Motor neuron (in vitro differentiated cells): ENCODE measurements at regions not wholly inside any gene's neighbourhood (a gene's known extent, or its start where the extent isn't known, plus 50 kb on each side); places are given as distances from the start of the nearest gene placed in this dataset.

Experiments used
- ATAC-seq, 8 experiments: fragments of 200-7000 bp; cut with Tn5 transposase; replicated peaks in 6 of 8; 2 replicates each; pipeline ENCODE4 v1.8.0; 2021; ENCODE audit warnings: mild to moderate bottlenecking in 8 of 8, moderate library complexity in 8 of 8
- H3K27ac ChIP-seq, 2 donors: fragments of 250-450 bp; sonication (Bioruptor Pico); 2 replicates each; pipeline ENCODE4 v1.9.0; 2021; ENCODE audit warnings: antibody characterized with exemption in 2 of 2, mild to moderate bottlenecking in 2 of 2, moderate library complexity in 1 of 2
- H3K4me1 ChIP-seq, 2 donors: fragments of 250-450 bp; sonication (Bioruptor Pico); replicated peaks in 1 of 2; 2 replicates each; pipeline ENCODE4 v1.6.1; 2021; ENCODE audit warnings: antibody characterized with exemption in 2 of 2, mild to moderate bottlenecking in 2 of 2, moderate library complexity in 1 of 2
- H3K4me3 ChIP-seq, 5 donors: fragments of 250-450 bp; sonication (Bioruptor Pico); 2 replicates each; pipeline ENCODE4 v1.9.0; 2021; ENCODE audit warnings: antibody characterized with exemption in 5 of 5, mild to moderate bottlenecking in 5 of 5, moderate library complexity in 4 of 5
- WGBS, 10 experiments: fragments of 450-650 bp; shearing (Covaris generic); methylation state at CpG; one replicate each; pipeline ENCODE4 v1.0.0; 2022; 5-methylcytosine and 5-hydroxymethylcytosine counted together
- in situ Hi-C, 9 experiments: fragments of 400-800 bp; cut with MboI; loops; one replicate each; pipeline ENCODE4 v1.15.0; 2021; ENCODE audit warnings: low sequenced_read_pairs in 9 of 9, low pct_unique_long_range_greater_than_20kb in 2 of 9; ENCODE audit not compliant: unreplicated experiment in 9 of 9

DNA sequence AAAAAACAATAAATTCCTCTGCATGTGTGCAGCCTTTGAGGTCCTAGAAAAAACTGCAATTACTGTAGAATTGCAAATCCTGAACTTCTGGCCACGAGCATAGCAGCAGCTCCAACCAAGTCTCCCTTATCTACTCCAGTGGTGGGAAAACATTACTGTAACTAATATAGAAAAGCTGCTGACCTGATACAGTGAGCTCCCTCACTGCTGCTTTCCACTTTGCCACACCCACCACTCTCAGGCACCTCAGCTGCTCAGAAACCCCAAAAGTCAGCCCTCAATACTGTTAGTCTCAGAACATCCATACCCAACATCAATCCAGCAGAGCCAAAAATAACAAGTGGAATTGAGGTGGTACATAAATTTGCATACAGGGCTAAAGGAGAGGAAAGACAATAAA is 192.5 kb downstream of the POU4F1 start:
- H3K4me1 ChIP-seq, result no peaks in the 10 kb centered on the region
- no peak overlapping the region for H3K27ac ChIP-seq
- no peak for ATAC-seq
- in situ Hi-C loops, result no loop called here
- 0 to 100% (median 47%) methylated on average over 1 of the region's 1 CpG; no CpG with 5 or more reads in 4 of the 10 experiments for WGBS, 10 experiments
- no peak overlapping the region for H3K4me3 ChIP-seq

GRCh38 chr13:78410164-78410563 is 193.2 kb downstream of the POU4F1 start:
- WGBS, 10 experiments, result 0 to 56% (median 28%) methylated on average over 1 to 2 of the region's 2 CpGs; no CpG with 5 or more reads in 2 of the 10 experiments
- in situ Hi-C loops, result no loop called here
- peaks cover 0 to 2% of the 10 kb centered on the region in 2 donors for H3K4me1 ChIP-seq
- no peak overlapping the region for H3K27ac ChIP-seq
- ATAC-seq, result peak in 2 of 8 experiments; percentile 24 to 46
- H3K4me3 ChIP-seq, result no peak overlapping the region

- Histone ChIP-seq H3K4me3 (no peak overlapping the region), H3K27ac (no peak overlapping the region), H3K4me1 (peaks cover 3 to 4% of the 10 kb centered on the region in 2 donors)
- 0 to 100% (median 67%) methylated on average over 1 to 2 of the region's 2 CpGs for WGBS, 10 experiments
- no peak for ATAC-seq
- in situ Hi-C loops, result no loop called here
These were observed 194.2 kb downstream of the POU4F1 start for GRCh38 chr13:78409172-78409571.

- in situ Hi-C loops, result no loop called here
- Histone ChIP-seq H3K4me3 (no peak overlapping the region), H3K4me1 (peaks cover 4 to 15% of the 10 kb centered on the region in 2 donors), H3K27ac (no peak overlapping the region)
- WGBS, 10 experiments, result 3 to 90% (median 48%) methylated on average over 2 to 6 of the region's 6 CpGs
- no peak for ATAC-seq
These were observed 198.4 kb downstream of the POU4F1 start for GRCh38 chr13:78404846-78405360.

GRCh38 chr13:78402708-78403400 is 200.5 kb downstream of the POU4F1 start:
- in situ Hi-C loops, result no loop called here
- no peak overlapping the region for H3K27ac ChIP-seq
- 0 to 67% (median 15%) methylated on average over 1 to 2 of the region's 2 CpGs; no CpG with 5 or more reads in 4 of the 10 experiments for WGBS, 10 experiments
- no peak overlapping the region for H3K4me3 ChIP-seq
- peaks cover 4 to 15% of the 10 kb centered on the region in 2 donors for H3K4me1 ChIP-seq
- peak in 1 of 8 experiments; percentile 29 for ATAC-seq

GRCh38 chr13:78401873-78402707 is 201.3 kb downstream of the POU4F1 start:
- H3K4me1 ChIP-seq, result peaks cover 4 to 15% of the 10 kb centered on the region in 2 donors
- 11 to 81% (median 53%) methylated on average over 2 to 7 of the region's 7 CpGs for WGBS, 10 experiments
- no peak overlapping the region for H3K27ac ChIP-seq
- ATAC-seq, result peak in 5 of 8 experiments; percentile 70 to 91 (median 83)
- in situ Hi-C loops, result no loop called here
- H3K4me3 ChIP-seq, result no peak overlapping the region

GRCh38 chr13:78398743-78399410 is 204.5 kb downstream of the POU4F1 start:
- Histone ChIP-seq H3K27ac (no peak overlapping the region), H3K4me3 (no peak overlapping the region), H3K4me1 (peaks cover 0 to 10% of the 10 kb centered on the region in 2 donors)
- in situ Hi-C loops, result no loop called here
- no peak for ATAC-seq
- WGBS, 10 experiments, result 0 to 94% (median 78%) methylated on average over 2 to 4 of the region's 4 CpGs

GRCh38 chr13:78393286-78394142 is 209.8 kb downstream of the POU4F1 start:
- H3K4me3 ChIP-seq, result no peak overlapping the region
- peak in 3 of 8 experiments; percentile 67 to 79 (median 77) for ATAC-seq
- in situ Hi-C loops, result no loop called here
- H3K27ac ChIP-seq, result no peak overlapping the region
- 0 to 70% (median 30%) methylated on average over 1 to 4 of the region's 4 CpGs for WGBS, 10 experiments
- H3K4me1 ChIP-seq, result peaks cover 3 to 5% of the 10 kb centered on the region in 2 donors

GRCh38 chr13:78383899-78384298 is 219.5 kb downstream of the POU4F1 start:
- Histone ChIP-seq H3K27ac (no peak overlapping the region), H3K4me1 (no peaks in the 10 kb centered on the region), H3K4me3 (no peak overlapping the region)
- no peak for ATAC-seq
- WGBS, 10 experiments, result 0 to 100% (median 67%) methylated on average over 1 of the region's 1 CpG; no CpG with 5 or more reads in 1 of the 10 experiments
- in situ Hi-C loops, result no loop called here

DNA sequence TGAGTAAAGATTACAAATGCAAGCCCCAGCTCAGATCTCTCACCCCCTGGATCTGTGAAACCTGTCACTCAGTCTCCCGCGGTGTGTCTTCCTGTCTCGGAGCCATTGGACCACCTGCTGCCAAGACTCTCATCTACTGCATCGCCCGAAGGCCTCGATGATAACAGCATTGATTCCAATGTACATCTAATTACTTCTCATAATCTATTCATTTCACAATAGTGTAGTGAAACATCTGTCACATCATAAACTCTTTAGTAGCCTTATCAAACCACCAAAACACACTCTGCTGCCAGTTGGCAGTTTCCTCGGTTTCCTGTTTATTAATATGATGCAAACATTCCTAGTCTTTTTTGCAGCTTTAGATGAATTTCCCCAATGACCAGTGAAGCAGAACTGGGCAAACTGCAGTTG is 220.3 kb downstream of the POU4F1 start:
- no peak overlapping the region for H3K4me3 ChIP-seq
- in situ Hi-C loops, result no loop called here
- ATAC-seq, result no peak
- WGBS, 10 experiments, result 0 to 100% (median 82%) methylated on average over 1 to 7 of the region's 7 CpGs; no CpG with 5 or more reads in 1 of the 10 experiments
- no peaks in the 10 kb centered on the region for H3K4me1 ChIP-seq
- H3K27ac ChIP-seq, result no peak overlapping the region

GRCh38 chr13:78382491-78382890 is 220.9 kb downstream of the POU4F1 start:
- H3K27ac ChIP-seq, result no peak overlapping the region
- H3K4me3 ChIP-seq, result no peak overlapping the region
- H3K4me1 ChIP-seq, result no peaks in the 10 kb centered on the region
- no peak for ATAC-seq
- WGBS, 10 experiments, result 0 to 100% (median 57%) methylated on average over 1 to 4 of the region's 4 CpGs; no CpG with 5 or more reads in 3 of the 10 experiments
- in situ Hi-C loops, result no loop called here

GRCh38 chr13:78376822-78377221 is 226.5 kb downstream of the POU4F1 start:
- in situ Hi-C loops, result no loop called here
- 0 to 95% (median 69%) methylated on average over 1 to 4 of the region's 4 CpGs for WGBS, 10 experiments
- no peak overlapping the region for H3K27ac ChIP-seq
- H3K4me3 ChIP-seq, result no peak overlapping the region
- no peaks in the 10 kb centered on the region for H3K4me1 ChIP-seq
- no peak for ATAC-seq
